ENCODE measurements at regions not wholly inside any gene's neighbourhood (a gene's known extent, or its start where the extent isn't known, plus 50 kb on each side); places are given as distances from the start of the nearest gene placed in this dataset.
A peak's percentile ranks its signal among the peaks of the same experiment; 100 is the strongest.

- H3K4me3 ChIP-seq (ENCODE audit: low read length), result no peak overlapping the region
- 42% methylated on average over 3 of the region's 3 CpGs for WGBS
- DNase-seq, result peak in 1 of 3 donors; percentile 62
- intact Hi-C loops (cut with DNase I), result no loop called here
- H3K4me1 ChIP-seq (ENCODE audit: control insufficient read depth, insufficient read depth, low read length), result peaks cover 4% of the 10 kb centered on the region
- no peaks in the 10 kb centered on the region for H3K9me3 ChIP-seq (ENCODE audit: control insufficient read depth, low read length)
- H3K27ac ChIP-seq (ENCODE audit: low read length), result no peak overlapping the region
- peak; percentile 71 to 79 for ATAC-seq
- no peaks in the 10 kb centered on the region for H3K27me3 ChIP-seq (ENCODE audit: control insufficient read depth, insufficient read depth)
Observed at GRCh38 chr3:23735062-23735461, 70.7 kb upstream of the UBE2E1 start.

- Histone ChIP-seq H3K27ac (ENCODE audit: low read length) (no peak overlapping the region), H3K4me3 (ENCODE audit: low read length) (no peak overlapping the region), H3K4me1 (ENCODE audit: control insufficient read depth, insufficient read depth, low read length) (peaks cover 4% of the 10 kb centered on the region), H3K9me3 (ENCODE audit: control insufficient read depth, low read length) (no peaks in the 10 kb centered on the region), H3K27me3 (ENCODE audit: control insufficient read depth, insufficient read depth) (no peaks in the 10 kb centered on the region)
- intact Hi-C loops (cut with DNase I), result no loop called here
- DNase-seq (peak; percentile 49 to 75 (median 73)), ATAC-seq (peak; percentile 60 to 77)
- 42% methylated on average over 8 of the region's 8 CpGs for WGBS
Observed at GRCh38 chr3:23735535-23736326, 70.0 kb upstream of the UBE2E1 start.

GRCh38 chr3:23738944-23739343 lies 66.8 kb upstream of the UBE2E1 start:
- intact Hi-C loops (cut with DNase I), result no loop called here
- H3K27ac ChIP-seq (ENCODE audit: low read length), result no peak overlapping the region

GRCh38 chr3:23739536-23739935 lies 66.2 kb upstream of the UBE2E1 start:
- H3K27me3 ChIP-seq (ENCODE audit: control insufficient read depth, insufficient read depth), result no peaks in the 10 kb centered on the region
- peaks cover 4% of the 10 kb centered on the region for H3K4me1 ChIP-seq (ENCODE audit: control insufficient read depth, insufficient read depth, low read length)
- intact Hi-C loops (cut with DNase I), result no loop called here
- no peak overlapping the region for H3K4me3 ChIP-seq (ENCODE audit: low read length)
- DNase-seq (no peak), ATAC-seq (peak in 1 of 2 donors; percentile 66)
- 13% methylated on average over 1 of the region's 1 CpG for WGBS
- no peak overlapping the region for H3K27ac ChIP-seq (ENCODE audit: low read length)
- H3K9me3 ChIP-seq (ENCODE audit: control insufficient read depth, low read length), result no peaks in the 10 kb centered on the region

More at GRCh38 chr3:23738944-23739343, 66.8 kb upstream of the UBE2E1 start:
- no peak for ATAC-seq
- Histone ChIP-seq H3K4me1 (ENCODE audit: control insufficient read depth, insufficient read depth, low read length) (peaks cover 4% of the 10 kb centered on the region), H3K4me3 (ENCODE audit: low read length) (no peak overlapping the region), H3K27me3 (ENCODE audit: control insufficient read depth, insufficient read depth) (no peaks in the 10 kb centered on the region), H3K9me3 (ENCODE audit: control insufficient read depth, low read length) (no peaks in the 10 kb centered on the region)
- 97% methylated on average over 3 of the region's 3 CpGs for WGBS
- no peak for DNase-seq

GRCh38 chr3:23740517-23740965 lies 65.2 kb upstream of the UBE2E1 start:
- DNase-seq, result peak in 1 of 3 donors; percentile 26
- no peaks in the 10 kb centered on the region for H3K9me3 ChIP-seq (ENCODE audit: control insufficient read depth, low read length)
- 75% methylated on average over 2 of the region's 2 CpGs for WGBS
- H3K4me3 ChIP-seq (ENCODE audit: low read length), result no peak overlapping the region
- H3K27ac ChIP-seq (ENCODE audit: low read length), result no peak overlapping the region
- peak; percentile 55 to 90 for ATAC-seq
- no peaks in the 10 kb centered on the region for H3K27me3 ChIP-seq (ENCODE audit: control insufficient read depth, insufficient read depth)
- intact Hi-C loops (cut with DNase I), result no loop called here
- peaks cover 4% of the 10 kb centered on the region for H3K4me1 ChIP-seq (ENCODE audit: control insufficient read depth, insufficient read depth, low read length)

- Histone ChIP-seq H3K27me3 (ENCODE audit: control insufficient read depth, insufficient read depth) (no peaks in the 10 kb centered on the region), H3K4me1 (ENCODE audit: control insufficient read depth, insufficient read depth, low read length) (no peaks in the 10 kb centered on the region), H3K27ac (ENCODE audit: low read length) (no peak overlapping the region), H3K9me3 (ENCODE audit: control insufficient read depth, low read length) (no peaks in the 10 kb centered on the region), H3K4me3 (ENCODE audit: low read length) (no peak overlapping the region)
- DNase-seq (no peak), ATAC-seq (peak; percentile 66 to 80)
- intact Hi-C loops (cut with DNase I), result no loop called here
- WGBS, result 80% methylated on average over 7 of the region's 7 CpGs
Observed at GRCh38 chr3:23741036-23741706, 64.6 kb upstream of the UBE2E1 start.

- intact Hi-C loops (cut with DNase I), result no loop called here
- Histone ChIP-seq H3K4me3 (ENCODE audit: low read length) (no peak overlapping the region), H3K4me1 (ENCODE audit: control insufficient read depth, insufficient read depth, low read length) (no peaks in the 10 kb centered on the region), H3K27me3 (ENCODE audit: control insufficient read depth, insufficient read depth) (no peaks in the 10 kb centered on the region), H3K9me3 (ENCODE audit: control insufficient read depth, low read length) (no peaks in the 10 kb centered on the region), H3K27ac (ENCODE audit: low read length) (no peak overlapping the region)
- no peak for ATAC-seq
- DNase-seq, result no peak
- 62% methylated on average over 24 of the region's 24 CpGs for WGBS
Observed at GRCh38 chr3:23743141-23743784, 62.5 kb upstream of the UBE2E1 start.

- H3K4me3 ChIP-seq (ENCODE audit: low read length), result no peak overlapping the region
Observed at GRCh38 chr3:23746441-23746840, 59.3 kb upstream of the UBE2E1 start.

GRCh38 chr3:23747841-23748240 lies 57.9 kb upstream of the UBE2E1 start:
- no peak for DNase-seq

More at GRCh38 chr3:23746441-23746840, 59.3 kb upstream of the UBE2E1 start:
- 66% methylated on average over 7 of the region's 7 CpGs for WGBS
- Histone ChIP-seq H3K27me3 (ENCODE audit: control insufficient read depth, insufficient read depth) (no peaks in the 10 kb centered on the region), H3K4me1 (ENCODE audit: control insufficient read depth, insufficient read depth, low read length) (peaks cover 7% of the 10 kb centered on the region), H3K9me3 (ENCODE audit: control insufficient read depth, low read length) (no peaks in the 10 kb centered on the region), H3K27ac (ENCODE audit: low read length) (no peak overlapping the region)
- ATAC-seq (peak in 1 of 2 donors; percentile 31), DNase-seq (no peak)
- intact Hi-C loops (cut with DNase I), result no loop called here

GRCh38 chr3:23748398-23749110 lies 57.2 kb upstream of the UBE2E1 start:
- Histone ChIP-seq H3K9me3 (ENCODE audit: control insufficient read depth, low read length) (no peaks in the 10 kb centered on the region), H3K27me3 (ENCODE audit: control insufficient read depth, insufficient read depth) (no peaks in the 10 kb centered on the region), H3K27ac (ENCODE audit: low read length) (no peak overlapping the region), H3K4me1 (ENCODE audit: control insufficient read depth, insufficient read depth, low read length) (peaks cover 7% of the 10 kb centered on the region), H3K4me3 (ENCODE audit: low read length) (no peak overlapping the region)
- intact Hi-C loops (cut with DNase I), result no loop called here
- DNase-seq, result no peak
- peak in 1 of 2 donors; percentile 22 for ATAC-seq
- WGBS, result 73% methylated on average over 4 of the region's 4 CpGs

More at GRCh38 chr3:23747841-23748240, 57.9 kb upstream of the UBE2E1 start:
- Histone ChIP-seq H3K4me3 (ENCODE audit: low read length) (no peak overlapping the region), H3K27ac (ENCODE audit: low read length) (no peak overlapping the region), H3K27me3 (ENCODE audit: control insufficient read depth, insufficient read depth) (no peaks in the 10 kb centered on the region), H3K4me1 (ENCODE audit: control insufficient read depth, insufficient read depth, low read length) (peaks cover 7% of the 10 kb centered on the region), H3K9me3 (ENCODE audit: control insufficient read depth, low read length) (no peaks in the 10 kb centered on the region)
- WGBS, result 86% methylated on average over 2 of the region's 2 CpGs
- intact Hi-C loops (cut with DNase I), result no loop called here
- no peak for ATAC-seq
